H9 (cell line): ENCODE measurements at regions not wholly inside any gene's neighbourhood (a gene's known extent, or its start where the extent isn't known, plus 50 kb on each side); places are given as distances from the start of the nearest gene placed in this dataset.

ENCODE experiments used
- DNase-seq: peaks from one replicate; pipeline ENCODE4 v3.0.0-alpha.2; 2017
- H2AFZ ChIP-seq: one replicate; pipeline ENCODE4 v1.6.1; 2013; ENCODE audit warnings: mild to moderate bottlenecking, low read length, control low read depth, moderate library complexity
- H2AK5ac ChIP-seq: 2 replicates; pipeline ENCODE4 v1.6.1; 2013; ENCODE audit warnings: low read length, control low read depth, mixed read lengths; ENCODE audit not compliant: insufficient read length
- H2BK120ac ChIP-seq: one replicate; pipeline ENCODE4 v1.6.1; 2013; ENCODE audit warnings: low read depth, mild to moderate bottlenecking, low read length, control low read depth, inconsistent platforms; ENCODE audit not compliant: poor library complexity, severe bottlenecking
- H2BK12ac ChIP-seq: 2 replicates; pipeline ENCODE4 v1.6.1; 2013; ENCODE audit warnings: low read length, control low read depth, mixed read lengths, low read depth; ENCODE audit not compliant: insufficient read length
- H2BK15ac ChIP-seq: 2 replicates; pipeline ENCODE4 v1.6.1; 2013; ENCODE audit warnings: low read depth, low read length, control low read depth
- H2BK20ac ChIP-seq: one replicate; pipeline ENCODE4 v1.6.1; 2013; ENCODE audit warnings: low read depth, mild to moderate bottlenecking, low read length, control low read depth, inconsistent platforms; ENCODE audit not compliant: poor library complexity, severe bottlenecking
- H2BK5ac ChIP-seq: 2 replicates; pipeline ENCODE4 v1.6.1; 2013; ENCODE audit warnings: low read length, control low read depth, mixed read lengths; ENCODE audit not compliant: insufficient read length
- H3K14ac ChIP-seq: 2 replicates; pipeline ENCODE4 v1.6.1; 2013; ENCODE audit warnings: low read length, control low read depth; ENCODE audit not compliant: insufficient read depth
- H3K18ac ChIP-seq: 2 replicates; pipeline ENCODE4 v1.6.1; 2013; ENCODE audit warnings: low read depth, mild to moderate bottlenecking, mixed read lengths, low read length, control low read depth; ENCODE audit not compliant: insufficient read length
- H3K23ac ChIP-seq: 2 replicates; pipeline ENCODE4 v1.6.1; 2013; ENCODE audit warnings: low read length, control low read depth, mixed read lengths, low read depth; ENCODE audit not compliant: insufficient read length
- H3K23me2 ChIP-seq: 2 replicates; pipeline ENCODE4 v1.6.1; 2013; ENCODE audit warnings: low read depth, mild to moderate bottlenecking, mixed read lengths, low read length, control low read depth; ENCODE audit not compliant: insufficient read length, poor library complexity, severe bottlenecking
- H3K27ac ChIP-seq: 2 replicates; pipeline ENCODE4 v1.5.1; 2013; ENCODE audit warnings: low read length, control low read depth, mixed read lengths, low read depth; ENCODE audit not compliant: insufficient read length
- H3K27me3 ChIP-seq: 2 replicates; pipeline ENCODE4 v1.6.1; 2013; ENCODE audit warnings: low read length, control low read depth, inconsistent platforms; ENCODE audit not compliant: insufficient read depth
- H3K4ac ChIP-seq: 2 replicates; pipeline ENCODE4 v1.6.1; 2013; ENCODE audit warnings: low read depth, mild to moderate bottlenecking, control low read depth, inconsistent platforms, low read length, moderate library complexity
- H3K4me1 ChIP-seq: 2 replicates; pipeline ENCODE4 v1.6.1; 2013; ENCODE audit warnings: low read length, control low read depth, inconsistent platforms; ENCODE audit not compliant: insufficient read depth
- H3K4me2 ChIP-seq: 2 replicates; pipeline ENCODE4 v1.6.1; 2013; ENCODE audit warnings: low read length, control low read depth, mixed read lengths; ENCODE audit not compliant: insufficient read length, insufficient read depth
- H3K56ac ChIP-seq: 2 replicates; pipeline ENCODE4 v1.6.1; 2013; ENCODE audit warnings: low read depth, mild to moderate bottlenecking, mixed read lengths, low read length, control low read depth; ENCODE audit not compliant: insufficient read length
- H3K79me1 ChIP-seq: 2 replicates; pipeline ENCODE4 v1.6.1; 2013; ENCODE audit warnings: low read depth, mild to moderate bottlenecking, moderate library complexity, low read length, control low read depth, inconsistent platforms; ENCODE audit not compliant: insufficient read depth, poor library complexity, severe bottlenecking
- H3K79me2 ChIP-seq: 2 replicates; pipeline ENCODE4 v1.6.1; 2013; ENCODE audit warnings: low read length, control low read depth, inconsistent platforms; ENCODE audit not compliant: insufficient read depth
- H3K9ac ChIP-seq: 2 replicates; pipeline ENCODE4 v1.6.1; 2013; ENCODE audit warnings: low read length, control low read depth, mixed read lengths; ENCODE audit not compliant: insufficient read length; ENCODE audit errors: extremely low read depth
- H3K9me3 ChIP-seq: one replicate; pipeline ENCODE4 v1.6.1; 2013; ENCODE audit warnings: low read depth, low read length, inconsistent platforms; ENCODE audit not compliant: control insufficient read depth
- H3T11ph ChIP-seq: one replicate; pipeline ENCODE4 v1.6.1; 2013; ENCODE audit warnings: mild to moderate bottlenecking, low read length, control low read depth, inconsistent platforms
- H4K20me1 ChIP-seq: one replicate; pipeline ENCODE4 v1.6.1; 2013; ENCODE audit not compliant: control insufficient read depth, insufficient read length, insufficient read depth
- H4K5ac ChIP-seq: 2 replicates; pipeline ENCODE4 v1.6.1; 2013; ENCODE audit warnings: low read depth, mild to moderate bottlenecking, mixed read lengths, low read length, control low read depth; ENCODE audit not compliant: insufficient read length
- H4K8ac ChIP-seq: replicated peaks from 2 replicates; pipeline ENCODE4 v1.6.1; 2013; ENCODE audit warnings: low read length, control low read depth, mixed read lengths, low read depth; ENCODE audit not compliant: insufficient read length
- H4K91ac ChIP-seq: 2 replicates; pipeline ENCODE4 v1.6.1; 2013; ENCODE audit warnings: low read depth, mild to moderate bottlenecking, moderate library complexity, mixed read lengths, low read length, control low read depth; ENCODE audit not compliant: insufficient read length
- H3K27ac Mint-ChIP-seq, 3 experiments: 2 replicates in 2 of 3; 3 replicates in 1 of 3; pipeline ENCODE4 v1.8.0; 2020 to 2021; ENCODE audit warnings: mixed read lengths in 3 of 3, mild to moderate bottlenecking in 1 of 3, moderate library complexity in 1 of 3
- H3K27me3 Mint-ChIP-seq: 2 replicates; pipeline ENCODE4 v1.8.0; 2021; ENCODE audit warnings: low read depth, mild to moderate bottlenecking, moderate library complexity, mixed read lengths
- H3K36me3 Mint-ChIP-seq, 3 experiments: 2 replicates in 2 of 3; 3 replicates in 1 of 3; pipeline ENCODE4 v1.8.0; 2020 to 2021; ENCODE audit warnings: low read depth in 3 of 3, mixed read lengths in 3 of 3; ENCODE audit not compliant: insufficient read depth in 1 of 3
- H3K4me1 Mint-ChIP-seq, 2 experiments: 2 replicates each; pipeline ENCODE4 v1.8.0; 2020; ENCODE audit warnings: mixed read lengths in 2 of 2
- H3K4me3 Mint-ChIP-seq, 2 experiments: 2 replicates in 1 of 2; 3 replicates in 1 of 2; pipeline ENCODE4 v1.8.0; 2020 to 2021; ENCODE audit warnings: mild to moderate bottlenecking in 2 of 2, mixed read lengths in 2 of 2, moderate library complexity in 1 of 2
- H3K9me3 Mint-ChIP-seq, 2 experiments: 2 replicates in 1 of 2; 3 replicates in 1 of 2; pipeline ENCODE4 v1.8.0; 2020; ENCODE audit warnings: mild to moderate bottlenecking in 2 of 2, mixed read lengths in 2 of 2, moderate library complexity in 1 of 2
- CTCF ChIP-seq: fragments of 200-600 bp; sonication (generic); conservative IDR thresholded peaks from 3 replicates; pipeline ENCODE4 v1.8.0; 2021; ENCODE audit warnings: antibody characterized with exemption, mild to moderate bottlenecking

GRCh38 chr3:82177774-82178173 is 416.3 kb upstream of the GBE1 start:
- Histone ChIP-seq H3K4me2 (no peak overlapping the region), H4K5ac (no peak overlapping the region), H3K27ac (no peak overlapping the region), H3K79me1 (no peaks in the 10 kb centered on the region), H3K23me2 (no peaks in the 10 kb centered on the region), H2BK5ac (no peak overlapping the region), H2BK15ac (no peak overlapping the region), H3K23ac (no peak overlapping the region), H2BK20ac (no peak overlapping the region), H2AK5ac (no peak overlapping the region), H2BK120ac (no peak overlapping the region), H3K4me1 (no peaks in the 10 kb centered on the region), H3K14ac (no peak overlapping the region), H2BK12ac (no peak overlapping the region), H3K18ac (no peak overlapping the region), H3K27me3 (no peaks in the 10 kb centered on the region), H3T11ph (no peak overlapping the region), H2AFZ (no peak overlapping the region), H4K8ac (no peak overlapping the region), H3K4ac (no peak overlapping the region), H3K9me3 (no peaks in the 10 kb centered on the region), H4K91ac (no peak overlapping the region), H4K20me1 (no peaks in the 10 kb centered on the region), H3K9ac (no peak overlapping the region), H3K56ac (no peak overlapping the region), H3K79me2 (no peaks in the 10 kb centered on the region)
- DNase-seq = no peak
- no peak overlapping the region for H3K4me3 Mint-ChIP-seq
- H3K27me3 Mint-ChIP-seq = no peaks in the 10 kb centered on the region
- H3K4me1 Mint-ChIP-seq = no peaks in the 10 kb centered on the region
- no peak for TF ChIP-seq CTCF
- no peak overlapping the region for H3K27ac Mint-ChIP-seq
- no peaks in the 10 kb centered on the region for H3K36me3 Mint-ChIP-seq
- no peaks in the 10 kb centered on the region for H3K9me3 Mint-ChIP-seq
